ENCODE measurements at regions not wholly inside any gene's neighbourhood (a gene's known extent, or its start where the extent isn't known, plus 50 kb on each side); places are given as distances from the start of the nearest gene placed in this dataset.
"Not testable (repeated sequence)": the region's sequence is repeated elsewhere in the genome, so short reads cannot be mapped to it uniquely, and the experiment has no call there.

DNA sequence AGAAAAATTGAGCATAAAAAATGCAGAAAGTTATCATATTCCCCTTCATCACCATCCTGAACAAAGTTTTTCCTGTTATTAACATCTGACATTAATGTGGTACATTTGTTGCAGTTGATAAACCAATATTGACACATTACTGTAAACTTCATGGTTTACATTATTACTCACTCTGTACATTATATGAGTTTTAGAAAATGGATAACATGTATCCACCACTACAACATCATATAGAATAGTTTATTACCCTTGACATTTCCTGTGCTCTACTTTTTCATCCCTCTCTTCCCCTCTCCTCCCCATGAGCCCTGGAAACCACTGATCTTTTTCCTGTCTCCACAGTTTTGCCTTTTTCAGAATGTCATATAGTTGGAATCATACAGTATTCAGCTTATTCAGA lies 618.6 kb upstream of the TMEFF2 start:
- no peak for DNase-seq

GRCh38 chr2:192809173-192809572 lies 614.4 kb upstream of the TMEFF2 start:
- DNase-seq = no peak

DNA sequence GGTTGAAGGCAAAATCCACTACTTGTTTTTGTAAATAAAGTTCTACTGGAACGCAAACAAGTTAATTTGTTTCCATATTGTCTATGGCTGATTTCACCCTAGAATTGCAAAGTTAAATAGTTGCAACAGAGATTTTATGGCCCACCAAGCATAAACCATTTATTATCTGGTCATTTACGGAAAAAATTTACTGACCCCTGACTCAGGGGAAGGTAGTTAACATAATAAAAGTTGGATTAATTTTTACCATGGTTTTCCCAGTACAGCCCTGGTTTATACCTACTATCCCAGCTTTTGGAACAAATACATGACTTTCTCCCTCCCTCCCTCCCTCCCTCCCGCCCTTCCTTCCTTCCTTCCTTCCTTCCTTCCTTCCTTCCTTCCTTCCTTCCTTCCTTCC lies 588.9 kb upstream of the TMEFF2 start:
- DNase-seq = no peak

DNA sequence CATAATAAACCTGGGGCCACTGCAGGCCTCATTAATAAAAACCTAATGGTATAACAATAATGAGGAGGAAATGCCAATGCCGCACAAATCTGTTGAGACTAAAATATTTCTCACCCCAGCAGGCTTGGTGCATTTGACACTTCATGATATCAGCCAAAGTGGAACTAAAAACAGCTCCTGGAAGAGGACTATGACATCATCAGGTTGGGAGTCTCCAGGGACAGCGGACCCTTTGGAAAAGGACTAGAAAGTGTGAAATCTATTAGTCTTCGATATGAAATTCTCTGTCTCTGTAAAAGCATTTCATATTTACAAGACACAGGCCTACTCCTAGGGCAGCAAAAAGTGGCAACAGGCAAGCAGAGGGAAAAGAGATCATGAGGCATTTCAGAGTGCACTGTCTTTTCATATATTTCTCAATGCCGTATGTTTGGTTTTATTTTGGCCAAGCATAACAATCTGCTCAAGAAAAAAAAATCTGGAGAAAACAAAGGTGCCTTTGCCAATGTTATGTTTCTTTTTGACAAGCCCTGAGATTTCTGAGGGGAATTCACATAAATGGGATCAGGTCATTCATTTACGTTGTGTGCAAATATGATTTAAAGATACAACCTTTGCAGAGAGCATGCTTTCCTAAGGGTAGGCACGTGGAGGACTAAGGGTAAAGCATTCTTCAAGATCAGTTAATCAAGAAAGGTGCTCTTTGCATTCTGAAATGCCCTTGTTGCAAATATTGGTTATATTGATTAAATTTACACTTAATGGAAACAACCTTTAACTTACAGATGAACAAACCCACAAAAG lies 580.9 kb upstream of the TMEFF2 start:
- DNase-seq = no peak

DNA sequence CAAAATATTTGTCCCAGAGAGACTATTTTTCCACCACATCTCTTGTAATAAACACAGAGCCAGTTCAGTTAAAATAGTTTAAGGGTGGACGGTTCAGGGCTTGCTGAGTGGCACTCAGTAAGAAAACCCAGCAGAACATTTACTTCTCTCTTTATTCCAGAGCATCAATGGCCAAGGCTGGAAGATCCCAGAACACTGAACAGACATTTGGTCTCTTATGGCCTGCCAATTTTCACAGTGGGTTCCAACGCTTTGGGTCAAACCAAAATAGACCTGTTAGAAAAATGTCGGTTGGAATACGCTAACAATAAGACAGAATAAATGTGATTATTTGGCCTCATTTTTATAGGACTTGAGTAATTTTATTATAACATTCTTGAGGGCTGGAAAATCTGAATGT lies 580.3 kb upstream of the TMEFF2 start:
- no peak for DNase-seq

GRCh38 chr2:192773044-192773443 lies 578.3 kb upstream of the TMEFF2 start:
- no peak for DNase-seq

DNA sequence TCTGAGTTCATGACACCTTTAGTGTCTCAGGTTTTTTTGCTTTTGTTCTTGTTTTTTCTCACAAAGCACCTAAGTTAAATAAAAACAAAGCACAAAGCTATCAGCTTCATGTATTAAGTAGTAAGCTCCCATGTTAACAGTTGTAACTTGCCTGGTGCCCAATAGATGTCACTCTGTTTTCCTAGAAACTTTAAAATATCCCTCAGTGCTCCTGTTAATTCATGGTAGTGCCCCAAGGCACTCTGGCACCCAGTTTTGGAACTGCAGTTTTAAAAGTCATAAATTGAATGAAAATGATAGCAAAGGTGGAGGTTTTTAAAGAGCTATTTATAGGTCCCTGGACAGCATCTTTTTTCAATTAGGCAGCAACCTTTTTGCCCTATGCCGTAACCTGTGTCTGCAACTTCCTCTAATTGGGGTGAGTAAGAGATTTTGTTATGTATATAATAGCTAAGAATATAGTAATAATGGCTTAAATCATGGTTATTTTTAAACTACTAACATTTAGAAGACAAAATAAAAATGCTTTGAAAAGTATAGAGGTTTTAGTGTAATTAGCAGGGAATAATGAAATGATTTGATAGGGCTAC lies 555.0 kb upstream of the TMEFF2 start:
- DNase-seq = no peak

DNA sequence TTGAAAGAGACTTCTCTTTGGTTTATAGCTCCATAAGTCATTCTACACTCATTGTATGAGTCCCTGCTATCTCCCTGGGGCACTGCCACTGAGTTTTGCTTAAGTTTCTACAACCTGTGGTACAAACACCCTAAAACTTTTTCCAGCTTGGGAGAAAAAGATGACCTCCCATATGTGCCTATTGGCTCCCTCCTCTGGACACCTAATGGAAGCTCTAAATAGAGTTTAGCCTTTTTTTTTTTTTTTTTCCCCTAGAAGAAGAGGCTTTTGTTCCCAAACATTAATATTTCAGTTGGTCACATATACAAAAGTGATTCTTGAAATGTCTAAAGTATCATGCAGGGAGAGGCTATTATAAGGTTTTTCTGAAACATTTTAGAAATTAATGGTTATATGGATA lies 547.2 kb upstream of the TMEFF2 start:
- DNase-seq = no peak

DNA sequence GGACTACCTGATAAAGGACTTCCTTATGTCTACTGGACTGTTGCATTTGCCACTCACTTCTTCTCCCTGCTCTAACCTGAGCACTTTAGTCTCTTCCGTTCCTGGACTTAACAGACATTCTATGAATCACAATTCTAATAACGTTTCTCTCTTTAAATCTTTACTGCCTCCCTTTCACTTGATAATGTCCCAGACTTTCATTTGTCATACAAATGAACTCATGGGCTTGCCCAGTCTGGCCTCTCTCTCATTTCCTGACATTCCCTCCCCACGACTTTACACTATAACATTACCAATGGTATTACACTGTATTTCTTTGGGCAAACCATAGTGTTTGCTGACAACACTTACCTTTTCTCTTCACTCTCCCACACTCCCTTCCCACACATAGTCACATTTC lies 540.7 kb upstream of the TMEFF2 start:
- no peak for DNase-seq

DNA sequence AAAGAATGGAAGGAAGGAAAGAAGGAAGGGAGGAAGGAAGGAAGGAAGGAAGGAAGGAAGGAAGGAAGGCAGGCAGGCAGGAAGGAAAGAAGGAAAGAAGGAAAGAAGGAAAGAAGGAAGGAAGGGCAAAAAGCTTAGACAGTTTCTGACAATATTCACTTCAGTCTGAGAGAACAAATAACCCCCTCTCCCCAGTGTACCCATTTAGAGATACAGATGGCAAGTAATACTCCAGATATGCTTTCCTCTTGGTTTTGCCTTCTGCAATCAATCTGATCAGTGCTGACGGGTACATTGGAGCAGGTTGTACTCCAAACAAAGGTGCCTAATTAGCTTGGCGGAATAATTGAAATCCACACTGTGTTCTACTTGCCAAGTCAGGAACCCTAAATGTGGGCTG lies 534.6 kb upstream of the TMEFF2 start:
- DNase-seq = no peak

DNA sequence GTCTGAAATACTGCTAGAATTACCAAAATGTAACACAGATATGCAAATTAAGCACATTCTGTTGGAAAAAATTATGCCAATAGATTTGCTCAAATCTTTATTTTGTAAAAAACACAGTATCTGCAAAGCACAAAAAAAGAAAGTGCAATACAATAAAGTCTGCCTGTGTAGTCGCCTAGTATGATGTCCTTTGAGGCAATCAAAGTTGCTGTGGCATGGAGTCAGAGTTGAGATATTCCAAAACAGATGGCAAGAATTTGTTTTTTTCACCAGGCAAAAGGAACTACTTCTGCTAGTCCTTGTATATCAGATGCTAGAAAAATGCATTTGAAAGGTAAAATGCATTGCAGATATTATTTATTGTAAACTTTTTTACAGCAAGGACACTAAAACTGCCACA lies 531.3 kb upstream of the TMEFF2 start:
- no peak for DNase-seq

GRCh38 chr2:192719629-192720028 lies 524.9 kb upstream of the TMEFF2 start:
- no peak for DNase-seq

DNA sequence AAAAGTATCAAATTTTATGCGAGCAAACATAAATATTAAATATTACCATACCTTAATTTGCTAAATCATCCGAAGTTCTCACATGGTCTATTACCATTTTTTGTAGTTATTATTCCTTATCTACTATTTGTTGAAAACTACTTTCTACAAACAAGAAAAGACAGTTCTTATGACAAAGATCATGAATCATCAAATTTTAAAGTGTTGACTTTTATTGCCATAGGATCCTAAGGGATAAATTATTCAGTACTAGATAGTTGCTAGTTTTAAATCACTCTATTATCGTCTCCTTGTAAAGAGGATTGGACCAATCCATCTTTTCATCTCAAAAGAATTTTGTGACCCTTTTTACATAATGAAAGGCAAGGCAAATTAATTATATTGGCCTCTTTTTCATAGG lies 523.6 kb upstream of the TMEFF2 start:
- DNase-seq = no peak

GRCh38 chr2:192700934-192701333 lies 506.2 kb upstream of the TMEFF2 start:
- no peak for DNase-seq

GRCh38 chr2:192697880-192698279 lies 503.1 kb upstream of the TMEFF2 start:
- no peak for DNase-seq

GRCh38 chr2:192696857-192697256 lies 502.1 kb upstream of the TMEFF2 start:
- no peak for DNase-seq

DNA sequence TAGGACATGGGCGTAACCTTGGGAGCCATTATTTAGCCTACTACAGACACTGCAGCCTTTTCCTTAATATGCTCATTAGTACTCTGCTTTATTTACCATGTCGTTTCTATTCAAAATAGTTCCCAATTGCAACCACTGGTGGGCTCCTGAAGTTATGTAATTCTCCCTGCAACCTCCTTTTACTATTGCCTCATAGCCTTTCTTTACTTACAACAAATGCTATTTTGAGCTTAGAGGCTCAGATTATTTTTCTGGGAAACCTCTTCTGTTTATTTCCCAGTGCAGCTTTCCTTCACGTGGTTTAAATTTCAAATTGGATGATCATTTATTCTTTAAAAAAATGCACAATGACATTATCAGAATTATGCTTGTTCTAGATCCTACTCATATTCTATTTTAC lies 492.3 kb upstream of the TMEFF2 start:
- no peak for DNase-seq

DNA sequence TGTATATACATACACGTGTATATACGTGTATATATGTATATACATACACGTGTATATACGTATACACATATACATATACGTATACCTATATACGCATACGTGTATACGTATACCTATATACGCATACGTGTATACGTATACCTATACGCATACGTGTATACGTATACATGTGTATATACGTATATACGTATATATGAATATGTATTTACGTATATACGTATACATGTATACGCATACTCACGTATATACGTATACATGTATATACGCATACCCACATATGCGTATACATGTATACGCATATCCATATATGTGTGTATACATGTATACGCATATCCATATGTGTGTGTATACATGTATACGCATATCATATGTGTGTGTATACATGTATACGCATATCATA lies 487.8 kb upstream of the TMEFF2 start:
- DNase-seq = not testable (repeated sequence)

DNA sequence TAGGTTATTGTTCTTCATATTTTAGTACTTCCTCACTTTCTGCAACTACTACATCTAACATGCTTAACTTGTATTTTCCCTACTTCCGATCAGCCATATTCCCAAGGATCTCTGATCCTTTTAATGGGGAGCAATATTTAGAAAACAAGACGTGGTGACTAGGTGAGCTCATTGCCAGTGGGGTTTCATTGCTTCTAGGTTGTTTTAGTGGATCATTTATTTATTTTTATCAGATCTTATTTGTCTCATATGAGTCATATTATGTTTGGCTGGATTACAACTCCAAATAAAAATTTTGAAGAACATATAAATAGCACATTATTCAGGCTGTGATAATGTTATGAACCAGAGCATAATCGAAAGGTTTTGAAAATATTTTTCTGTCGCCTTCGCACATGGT lies 480.9 kb upstream of the TMEFF2 start:
- DNase-seq = no peak

- no peak for DNase-seq
These were observed 474.9 kb upstream of the TMEFF2 start for GRCh38 chr2:192669505-192670091.

- not testable (repeated sequence) for DNase-seq
These were observed 465.8 kb upstream of the TMEFF2 start for GRCh38 chr2:192660555-192660954.

GRCh38 chr2:192657362-192657761 lies 462.6 kb upstream of the TMEFF2 start:
- DNase-seq = no peak

DNA sequence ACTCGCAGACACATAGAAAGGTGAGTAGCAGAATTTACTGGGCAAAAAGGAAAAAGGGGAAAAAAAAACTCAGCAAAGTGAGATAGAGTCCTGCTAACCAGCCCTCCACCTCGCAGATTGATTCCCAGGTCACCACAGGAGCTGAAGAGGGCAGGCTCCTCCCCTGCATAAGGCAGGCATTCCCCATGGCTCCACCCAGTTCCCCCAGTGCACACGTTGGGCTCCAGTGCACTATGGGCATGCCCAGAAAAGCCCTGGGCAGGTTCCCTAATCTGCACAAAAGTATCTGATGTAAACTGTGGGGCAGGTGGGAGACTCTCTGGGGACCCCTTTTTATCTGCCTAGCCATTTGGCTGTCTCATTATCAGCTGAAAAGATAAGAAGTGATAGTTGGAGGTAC lies 461.2 kb upstream of the TMEFF2 start:
- DNase-seq = no peak

- DNase-seq = no peak
These were observed 451.3 kb upstream of the TMEFF2 start for GRCh38 chr2:192645811-192646598.
